ENCODE measurements at regions not wholly inside any gene's neighbourhood (a gene's known extent, or its start where the extent isn't known, plus 50 kb on each side); places are given as distances from the start of the nearest gene placed in this dataset.
A peak's percentile ranks its signal among the peaks of the same experiment; 100 is the strongest.

- Histone ChIP-seq H3K27me3 (ENCODE audit: insufficient read depth, low read length) (no peaks in the 10 kb centered on the region), H3K36me3 (ENCODE audit: insufficient read depth, low read length) (no peaks in the 10 kb centered on the region), H4K20me1 (ENCODE audit: insufficient read depth, low read length) (no peaks in the 10 kb centered on the region), H3K27ac (ENCODE audit: low read depth, low read length) (no peak overlapping the region), H3K79me2 (ENCODE audit: insufficient read depth, low read length) (no peaks in the 10 kb centered on the region), H3K4me1 (ENCODE audit: insufficient read depth, low read length) (peaks cover 49% of the 10 kb centered on the region), H3K4me3 (ENCODE audit: insufficient read depth, low read depth, low read length) (no peak overlapping the region), H3K9ac (ENCODE audit: low read length) (no peak overlapping the region), H2AFZ (ENCODE audit: low read depth, low read length) (no peak overlapping the region), H3K4me2 (ENCODE audit: low read length) (no peak overlapping the region), H3K9me3 (ENCODE audit: insufficient read depth, low read depth, low read length) (no peaks in the 10 kb centered on the region)
- DNase-seq (ENCODE audit: low read depth) = no peak
- peaks cover 2% of the 10 kb centered on the region for H3K36me3 Mint-ChIP-seq (ENCODE audit: low read depth, unreplicated experiment)
- FAIRE-seq = no peak
- TF ChIP-seq, protein P1, sequence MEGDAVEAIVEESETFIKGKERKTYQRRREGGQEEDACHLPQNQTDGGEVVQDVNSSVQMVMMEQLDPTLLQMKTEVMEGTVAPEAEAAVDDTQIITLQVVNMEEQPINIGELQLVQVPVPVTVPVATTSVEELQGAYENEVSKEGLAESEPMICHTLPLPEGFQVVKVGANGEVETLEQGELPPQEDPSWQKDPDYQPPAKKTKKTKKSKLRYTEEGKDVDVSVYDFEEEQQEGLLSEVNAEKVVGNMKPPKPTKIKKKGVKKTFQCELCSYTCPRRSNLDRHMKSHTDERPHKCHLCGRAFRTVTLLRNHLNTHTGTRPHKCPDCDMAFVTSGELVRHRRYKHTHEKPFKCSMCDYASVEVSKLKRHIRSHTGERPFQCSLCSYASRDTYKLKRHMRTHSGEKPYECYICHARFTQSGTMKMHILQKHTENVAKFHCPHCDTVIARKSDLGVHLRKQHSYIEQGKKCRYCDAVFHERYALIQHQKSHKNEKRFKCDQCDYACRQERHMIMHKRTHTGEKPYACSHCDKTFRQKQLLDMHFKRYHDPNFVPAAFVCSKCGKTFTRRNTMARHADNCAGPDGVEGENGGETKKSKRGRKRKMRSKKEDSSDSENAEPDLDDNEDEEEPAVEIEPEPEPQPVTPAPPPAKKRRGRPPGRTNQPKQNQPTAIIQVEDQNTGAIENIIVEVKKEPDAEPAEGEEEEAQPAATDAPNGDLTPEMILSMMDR (IDR thresholded peaks at IDR 0.05; ENCODE audit: insufficient read depth, low read depth, low read length) = no peak
- no peak for TF ChIP-seq EZH2 (IDR thresholded peaks at IDR 0.05; ENCODE audit: insufficient read depth, low read length)
- H3K27ac Mint-ChIP-seq (ENCODE audit: unreplicated experiment) = no peak overlapping the region
- peaks cover 27% of the 10 kb centered on the region for H3K4me1 Mint-ChIP-seq (ENCODE audit: low read depth, unreplicated experiment)
- no peaks in the 10 kb centered on the region for H3K27me3 Mint-ChIP-seq (ENCODE audit: low read depth, unreplicated experiment)
- no peak overlapping the region for H3K4me3 Mint-ChIP-seq (ENCODE audit: unreplicated experiment)
- no peaks in the 10 kb centered on the region for H3K9me3 Mint-ChIP-seq (ENCODE audit: unreplicated experiment)
Observed at GRCh38 chr16:65662256-65662655, 540.4 kb upstream of the CDH11 start.

GRCh38 chr16:65661558-65661957 is 539.7 kb upstream of the CDH11 start:
- DNase-seq (ENCODE audit: low read depth) (no peak), FAIRE-seq (no peak)
- no peak overlapping the region for H3K4me3 ChIP-seq (ENCODE audit: insufficient read depth, low read depth, low read length)
- H3K27ac Mint-ChIP-seq (ENCODE audit: unreplicated experiment) = no peak overlapping the region
- no peaks in the 10 kb centered on the region for H3K27me3 Mint-ChIP-seq (ENCODE audit: low read depth, unreplicated experiment)
- TF ChIP-seq, protein P1 (IDR thresholded peaks at IDR 0.05; ENCODE audit: insufficient read depth, low read depth, low read length) = no peak
- TF ChIP-seq EZH2 (IDR thresholded peaks at IDR 0.05; ENCODE audit: insufficient read depth, low read length) = no peak
- H4K20me1 ChIP-seq (ENCODE audit: insufficient read depth, low read length) = no peaks in the 10 kb centered on the region
- H3K36me3 ChIP-seq (ENCODE audit: insufficient read depth, low read length) = no peaks in the 10 kb centered on the region
- H3K9ac ChIP-seq (ENCODE audit: low read length) = no peak overlapping the region
- H3K4me3 Mint-ChIP-seq (ENCODE audit: unreplicated experiment) = no peak overlapping the region
- H3K4me1 ChIP-seq (ENCODE audit: insufficient read depth, low read length) = peaks cover 50% of the 10 kb centered on the region
- H3K79me2 ChIP-seq (ENCODE audit: insufficient read depth, low read length) = no peaks in the 10 kb centered on the region
- H3K9me3 ChIP-seq (ENCODE audit: insufficient read depth, low read depth, low read length) = no peaks in the 10 kb centered on the region
- H3K27me3 ChIP-seq (ENCODE audit: insufficient read depth, low read length) = no peaks in the 10 kb centered on the region
- H2AFZ ChIP-seq (ENCODE audit: low read depth, low read length) = no peak overlapping the region
- no peak overlapping the region for H3K27ac ChIP-seq (ENCODE audit: low read depth, low read length)
- H3K36me3 Mint-ChIP-seq (ENCODE audit: low read depth, unreplicated experiment) = peaks cover 2% of the 10 kb centered on the region
- peaks cover 27% of the 10 kb centered on the region for H3K4me1 Mint-ChIP-seq (ENCODE audit: low read depth, unreplicated experiment)
- H3K4me2 ChIP-seq (ENCODE audit: low read length) = no peak overlapping the region
- H3K9me3 Mint-ChIP-seq (ENCODE audit: unreplicated experiment) = no peaks in the 10 kb centered on the region

GRCh38 chr16:65660390-65660789 is 538.5 kb upstream of the CDH11 start:
- H3K36me3 ChIP-seq (ENCODE audit: insufficient read depth, low read length) = no peaks in the 10 kb centered on the region
- no peak for FAIRE-seq
- no peak overlapping the region for H3K4me3 Mint-ChIP-seq (ENCODE audit: unreplicated experiment)

More at GRCh38 chr16:65660390-65660789, 538.5 kb upstream of the CDH11 start:
- H3K4me1 ChIP-seq (ENCODE audit: insufficient read depth, low read length) = peaks cover 47% of the 10 kb centered on the region
- no peaks in the 10 kb centered on the region for H4K20me1 ChIP-seq (ENCODE audit: insufficient read depth, low read length)
- TF ChIP-seq, protein P1 (IDR thresholded peaks at IDR 0.05; ENCODE audit: insufficient read depth, low read depth, low read length) = no peak
- TF ChIP-seq EZH2 (IDR thresholded peaks at IDR 0.05; ENCODE audit: insufficient read depth, low read length) = no peak
- H3K79me2 ChIP-seq (ENCODE audit: insufficient read depth, low read length) = no peaks in the 10 kb centered on the region
- Mint-ChIP-seq H3K36me3 (ENCODE audit: low read depth, unreplicated experiment) (peaks cover 2% of the 10 kb centered on the region), H3K4me1 (ENCODE audit: low read depth, unreplicated experiment) (peaks cover 27% of the 10 kb centered on the region), H3K9me3 (ENCODE audit: unreplicated experiment) (no peaks in the 10 kb centered on the region), H3K27me3 (ENCODE audit: low read depth, unreplicated experiment) (peaks cover 8% of the 10 kb centered on the region), H3K27ac (ENCODE audit: unreplicated experiment) (no peak overlapping the region)
- DNase-seq (ENCODE audit: low read depth) = peak; percentile 32
- no peak overlapping the region for H3K9ac ChIP-seq (ENCODE audit: low read length)
- H3K9me3 ChIP-seq (ENCODE audit: insufficient read depth, low read depth, low read length) = no peaks in the 10 kb centered on the region
- H3K27ac ChIP-seq (ENCODE audit: low read depth, low read length) = no peak overlapping the region
- H3K4me2 ChIP-seq (ENCODE audit: low read length) = no peak overlapping the region
- H3K4me3 ChIP-seq (ENCODE audit: insufficient read depth, low read depth, low read length) = no peak overlapping the region
- no peak overlapping the region for H2AFZ ChIP-seq (ENCODE audit: low read depth, low read length)
- no peaks in the 10 kb centered on the region for H3K27me3 ChIP-seq (ENCODE audit: insufficient read depth, low read length)
